HG02938 (cell line): ENCODE measurements at regions not wholly inside any gene's neighbourhood (a gene's known extent, or its start where the extent isn't known, plus 50 kb on each side); places are given as distances from the start of the nearest gene placed in this dataset.

Source experiments
- ATAC-seq: cut with Tn5 transposase; IDR thresholded peaks from one replicate; pipeline ENCODE4 v1.9.1; 2021; ENCODE audit warnings: mild to moderate bottlenecking, moderate library complexity; ENCODE audit not compliant: unreplicated experiment

DNA sequence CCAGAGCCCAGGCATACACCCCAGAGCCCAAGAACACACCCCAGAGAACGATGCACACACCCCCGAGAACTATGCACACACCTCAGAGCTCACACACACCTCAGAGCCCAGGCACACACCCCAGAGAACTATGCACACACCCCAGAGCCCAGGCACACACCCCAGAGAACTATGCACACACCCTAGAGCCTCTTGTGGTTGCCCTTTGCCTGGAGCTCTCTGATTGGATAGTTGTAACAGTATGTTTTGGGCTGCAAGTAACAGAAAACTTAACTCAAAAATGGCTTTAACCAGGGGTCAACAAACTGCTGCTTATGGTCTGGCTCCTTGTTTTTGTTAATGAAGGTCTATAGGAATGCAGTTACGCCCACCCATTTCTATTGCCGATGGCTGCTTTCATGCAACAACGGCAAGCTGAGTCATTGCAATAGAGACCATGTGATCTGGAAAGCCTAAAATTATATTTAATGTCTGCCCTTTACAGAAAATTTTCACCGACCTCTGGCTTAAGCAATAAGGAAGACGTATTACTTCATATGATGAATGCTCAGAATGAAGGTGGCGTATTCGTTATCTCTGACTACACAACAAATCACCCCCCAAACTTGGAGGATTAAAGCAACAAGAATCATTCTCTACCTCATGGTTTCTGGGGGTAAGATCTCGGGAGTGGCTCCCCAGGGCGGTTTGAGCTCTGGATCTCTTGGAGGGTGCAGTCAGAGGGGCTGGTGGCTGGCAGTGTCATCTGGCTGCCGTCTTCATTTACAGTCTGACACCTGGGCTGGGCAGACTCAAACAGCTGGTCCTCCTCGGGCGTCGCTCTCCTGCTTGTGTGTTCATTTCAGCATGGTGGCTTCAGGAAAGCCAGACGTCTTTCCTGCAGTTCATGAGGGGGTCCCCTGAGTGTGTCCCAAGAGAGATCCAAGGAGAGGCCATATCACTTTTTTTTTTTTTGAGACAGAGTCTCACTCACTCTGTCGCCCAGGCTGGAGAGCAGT is 66.3 kb upstream of the NCOR2 start:
- ATAC-seq = no peak

DNA sequence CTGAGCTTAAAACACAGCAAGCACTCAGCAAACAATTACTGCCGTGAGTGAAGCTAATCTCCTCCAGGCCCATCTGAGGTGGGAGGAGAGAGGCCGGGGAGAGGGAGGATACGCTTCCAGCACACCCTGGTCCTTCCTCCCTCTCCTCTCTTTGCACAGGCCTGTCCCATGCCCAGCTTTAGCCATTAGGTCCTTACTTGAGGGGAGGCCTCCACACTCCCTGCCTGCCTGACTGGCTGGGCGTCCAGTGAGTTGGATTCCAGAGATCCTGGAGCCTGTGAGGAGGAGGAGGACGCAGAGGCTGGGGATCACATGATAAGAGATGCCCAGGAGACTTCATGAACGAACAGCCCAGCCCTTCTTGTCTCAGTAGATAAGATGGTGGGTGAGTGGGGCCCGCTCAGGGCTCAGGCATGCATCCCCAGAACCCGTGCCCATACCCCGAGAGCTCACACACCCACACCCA is 65.1 kb upstream of the NCOR2 start:
- no peak for ATAC-seq

DNA sequence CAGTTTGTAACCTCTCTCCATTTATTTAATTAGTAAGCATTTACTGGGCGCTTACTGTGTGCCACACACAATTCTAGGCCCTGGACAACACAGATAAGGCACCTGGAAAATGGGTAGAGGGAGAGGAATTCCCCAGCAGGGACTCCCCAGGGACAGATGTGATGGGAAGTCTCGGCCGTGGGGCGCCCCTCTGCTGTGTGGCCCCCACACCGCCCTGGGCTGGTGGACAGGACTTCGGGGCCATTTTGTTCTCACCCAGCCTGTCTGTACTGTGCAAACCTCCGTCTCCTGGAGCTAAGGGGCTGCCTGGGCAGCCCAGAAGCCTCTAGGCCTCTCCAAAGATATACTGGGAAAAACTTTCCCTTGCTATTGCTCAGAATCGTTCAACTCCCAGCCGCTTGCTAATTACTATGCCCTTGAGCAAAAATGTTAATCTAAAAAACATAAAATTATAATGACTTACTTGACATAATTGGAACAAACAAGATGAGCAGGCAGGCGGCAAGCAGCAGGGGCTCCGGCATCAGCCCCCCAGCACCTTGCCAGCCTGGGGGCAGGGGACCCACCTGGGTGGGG is 64.4 kb upstream of the NCOR2 start:
- no peak for ATAC-seq

GRCh38 chr12:124630791-124631313 is 63.4 kb upstream of the NCOR2 start:
- no peak for ATAC-seq

DNA sequence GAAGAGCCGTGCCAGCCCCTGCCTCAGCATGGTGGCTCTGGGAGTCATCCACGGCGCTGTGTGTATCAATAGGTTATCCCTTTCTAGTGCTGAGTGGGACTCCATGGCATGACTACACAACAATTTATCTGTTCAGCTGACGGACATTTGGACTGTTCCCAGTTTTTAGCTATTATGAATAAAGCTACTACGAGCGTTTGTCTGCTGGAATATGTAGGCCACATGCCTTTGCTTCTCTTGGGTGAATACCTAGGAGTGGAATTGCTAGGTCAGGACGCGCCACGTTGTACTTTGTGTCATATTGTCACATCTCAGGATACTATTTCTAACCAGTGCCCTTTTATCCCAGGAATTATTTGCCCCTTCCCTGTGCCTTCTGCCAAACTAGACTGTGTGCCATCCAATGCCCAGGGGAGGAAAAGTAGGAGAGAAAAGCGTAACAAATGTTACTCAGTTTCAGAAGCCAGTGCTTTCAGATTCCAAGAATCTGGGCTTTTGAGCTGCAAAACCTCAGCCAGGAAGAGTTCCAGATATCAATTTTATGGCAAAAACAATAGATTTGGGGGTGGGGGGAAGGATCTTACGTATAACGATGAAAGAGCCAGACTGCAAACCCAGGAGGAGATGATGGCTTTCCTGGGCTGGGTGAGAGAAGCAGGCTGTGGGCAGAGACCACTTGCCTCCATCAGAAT is 62.5 kb upstream of the NCOR2 start:
- ATAC-seq = no peak

- no peak for ATAC-seq
These were observed 61.7 kb upstream of the NCOR2 start for GRCh38 chr12:124629117-124629516.

DNA sequence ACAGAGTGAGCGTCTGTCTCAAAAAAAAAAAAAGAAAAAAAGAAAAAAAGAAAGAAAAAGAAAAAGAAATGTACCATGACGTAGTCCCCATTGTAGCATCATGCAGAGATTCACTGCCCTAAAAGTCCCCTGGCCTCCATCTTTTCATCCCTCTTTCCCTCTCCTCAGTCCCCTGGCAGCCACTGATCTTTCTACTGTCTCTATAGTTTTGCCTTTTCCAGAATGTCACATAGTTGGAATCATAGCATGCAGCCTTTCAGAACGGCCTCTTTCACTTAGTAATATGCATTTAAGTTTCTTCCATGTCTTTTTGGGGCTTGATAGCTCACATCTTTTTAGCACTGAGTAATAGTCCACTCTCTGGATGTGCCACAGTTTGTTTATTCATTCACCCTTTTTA is 60.5 kb upstream of the NCOR2 start:
- no peak for ATAC-seq

DNA sequence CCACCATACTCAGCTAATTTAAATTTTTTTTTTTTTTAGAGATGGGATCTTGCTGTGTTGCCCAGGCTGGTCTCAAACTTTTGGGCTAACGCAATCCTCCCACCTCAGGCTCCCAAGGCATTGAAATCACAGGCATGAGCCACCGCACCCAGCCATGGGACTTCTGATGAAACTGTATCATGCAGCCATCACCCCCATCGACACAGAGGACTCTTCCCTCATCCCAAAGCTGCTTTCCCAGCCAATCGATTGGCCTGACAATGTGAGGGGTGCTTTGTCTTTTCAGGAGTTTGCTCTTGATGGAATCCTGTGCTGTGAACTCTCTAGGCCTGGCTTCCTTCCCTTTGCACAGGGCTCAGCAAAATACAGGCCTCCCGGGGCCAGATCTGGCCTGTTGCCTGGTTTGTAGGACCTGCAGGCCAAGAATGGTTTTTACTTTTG is 59.6 kb upstream of the NCOR2 start:
- ATAC-seq = no peak

- no peak for ATAC-seq
These were observed 58.7 kb upstream of the NCOR2 start for GRCh38 chr12:124625867-124626675.

- ATAC-seq = no peak
These were observed 57.4 kb upstream of the NCOR2 start for GRCh38 chr12:124624823-124625222.

DNA sequence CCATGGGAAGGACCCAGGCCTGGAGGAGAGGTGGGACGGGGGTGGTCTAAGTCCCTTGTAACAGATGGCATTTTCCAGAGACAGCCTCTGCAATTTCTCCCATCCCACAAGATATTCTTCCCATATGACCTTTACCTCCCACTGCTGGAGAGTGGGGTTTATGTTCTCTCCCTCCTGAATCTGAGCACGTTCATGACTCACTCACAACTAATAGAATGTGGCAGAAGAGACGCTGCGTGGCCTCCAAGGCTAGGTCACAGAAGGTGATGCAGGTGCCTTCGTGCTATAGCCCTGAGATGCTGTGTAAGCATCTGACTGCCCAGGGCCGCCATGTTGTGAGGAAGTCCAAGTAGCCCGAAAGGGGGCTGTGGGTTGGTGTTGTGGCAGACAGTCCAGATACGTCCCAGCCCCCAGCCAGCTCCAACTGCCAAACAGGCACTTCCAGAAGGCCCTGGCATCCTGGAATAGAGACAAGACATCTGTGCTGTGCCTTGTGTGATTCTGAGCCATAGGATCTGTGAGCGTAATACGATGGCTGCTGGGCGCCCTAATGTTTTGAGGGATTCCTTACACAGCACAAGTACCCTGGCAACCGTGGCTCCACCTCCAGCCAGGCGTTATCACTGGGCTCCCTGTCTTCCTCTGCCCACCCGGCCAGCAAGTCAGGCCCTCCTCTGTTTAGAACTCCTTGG is 56.1 kb upstream of the NCOR2 start:
- no peak for ATAC-seq

- ATAC-seq = no peak
These were observed 55.4 kb upstream of the NCOR2 start for GRCh38 chr12:124622764-124623163.

DNA sequence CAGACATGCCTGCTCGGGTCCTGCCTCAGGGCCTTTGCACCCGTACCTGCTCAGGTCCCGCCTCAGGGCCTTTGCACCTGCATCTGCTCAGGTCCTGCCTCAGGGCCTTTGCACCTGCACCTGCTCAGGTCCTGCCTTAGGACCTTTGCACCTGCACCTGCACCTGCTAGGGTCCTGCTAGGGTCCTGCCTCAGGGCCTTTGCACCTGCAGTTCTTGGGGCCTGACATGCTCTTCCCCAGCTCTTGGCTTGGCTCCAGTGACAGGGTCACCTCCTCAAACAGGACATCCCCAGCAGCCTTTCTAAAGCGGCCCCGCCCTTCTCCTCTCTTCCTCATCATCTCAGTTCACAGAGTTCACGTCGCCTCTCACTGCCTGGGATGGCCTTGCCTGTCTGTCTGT is 54.9 kb upstream of the NCOR2 start:
- ATAC-seq = no peak

DNA sequence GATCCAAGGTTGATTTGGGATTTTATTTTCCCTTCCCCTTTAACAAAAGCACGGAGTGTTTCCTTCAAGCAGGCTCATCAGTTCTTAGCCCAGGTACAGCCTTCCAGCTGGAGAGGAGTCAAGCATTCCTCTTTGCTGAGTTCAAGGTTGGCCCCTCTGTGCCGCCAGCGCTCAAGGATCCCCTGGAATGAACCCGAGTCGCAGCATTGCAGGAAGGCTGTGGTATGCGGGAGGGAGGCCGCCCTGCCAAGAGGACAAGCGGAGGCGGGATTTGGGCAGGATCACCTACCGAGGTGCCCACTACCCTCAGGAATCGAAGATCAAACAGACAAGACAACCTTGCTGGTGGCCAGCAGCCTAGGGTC is 53.9 kb upstream of the NCOR2 start:
- no peak for ATAC-seq

- ATAC-seq = no peak
These were observed 53.3 kb upstream of the NCOR2 start for GRCh38 chr12:124620606-124621295.

GRCh38 chr12:124618291-124618902 is 51.0 kb upstream of the NCOR2 start:
- ATAC-seq = no peak

- no peak for ATAC-seq
These were observed 50.2 kb upstream of the NCOR2 start for GRCh38 chr12:124617615-124618014.
